Heart left ventricle (tissue), 16 donors: ENCODE measurements at regions not wholly inside any gene's neighbourhood (a gene's known extent, or its start where the extent isn't known, plus 50 kb on each side); places are given as distances from the start of the nearest gene placed in this dataset.

ENCODE experiments used
- ATAC-seq, 4 donors: fragments of 200-7000 bp; cut with Tn5 transposase; one replicate each; pipeline ENCODE4 v1.9.1; 2020 to 2022; ENCODE audit warnings: moderate library complexity in 4 of 4, mild to moderate bottlenecking in 3 of 4, moderate number of reproducible peaks in 1 of 4
- DNase-seq, 5 donors: peaks; one replicate each; pipeline ENCODE4 v3.0.0-alpha.2; 2020
- H3K27ac ChIP-seq, 12 donors: fragments of 200-600 bp; sonication (generic) in 4 of 12; one replicate each; pipeline versions ENCODE4 v1.5.0 to v1.8.0; 2016 to 2022; ENCODE audit warnings: mild to moderate bottlenecking in 2 of 12
- H3K27me3 ChIP-seq, 9 donors: fragments of 200-600 bp; sonication (generic) in 2 of 9; one replicate each; pipeline versions ENCODE4 v1.5.1 to v1.8.0; 2016 to 2022; ENCODE audit warnings: mild to moderate bottlenecking in 3 of 9
- H3K36me3 ChIP-seq, 9 donors: fragments of 200-600 bp; sonication (generic) in 2 of 9; one replicate each; pipeline versions ENCODE4 v1.5.0 to v1.8.0; 2018 to 2022; ENCODE audit warnings: mild to moderate bottlenecking in 2 of 9
- H3K4me1 ChIP-seq, 12 donors: fragments of 200-600 bp; sonication (generic) in 4 of 12; one replicate each; pipeline versions ENCODE4 v1.5.0 to v1.8.0; 2016 to 2022; ENCODE audit warnings: mild to moderate bottlenecking in 3 of 12
- H3K4me3 ChIP-seq, 12 donors: fragments of 200-600 bp; sonication (generic) in 4 of 12; one replicate each; pipeline versions ENCODE4 v1.5.0 to v1.8.0; 2017 to 2022; ENCODE audit warnings: mild to moderate bottlenecking in 9 of 12, moderate library complexity in 4 of 12
- H3K9me3 ChIP-seq, 12 donors: fragments of 200-600 bp; sonication (generic) in 4 of 12; one replicate each; pipeline versions ENCODE4 v1.5.0 to v1.8.0; 2016 to 2022; ENCODE audit warnings: mild to moderate bottlenecking in 1 of 12
- CTCF ChIP-seq, 12 donors: fragments of 200-600 bp; sonication (generic) in 4 of 12; IDR thresholded peaks; one replicate each; pipeline versions ENCODE4 v1.5.0 to v1.8.0; 2018 to 2022; ENCODE audit warnings: antibody characterized with exemption in 12 of 12, mild to moderate bottlenecking in 5 of 12
- POLR2A ChIP-seq, 2 donors: fragments of 450-650 bp; IDR thresholded peaks; one replicate each; pipeline ENCODE4 v1.6.1; 2017; ENCODE audit warnings: antibody characterized with exemption in 2 of 2, mild to moderate bottlenecking in 2 of 2, moderate library complexity in 2 of 2
- WGBS, 4 donors: extraction: QIAGEN DNeasy Blood & Tissue Kit in 2 of 4; methylation state at CpG; one replicate each; pipeline versions ENCODE4 v1.1.5 to v1.1.7; 2013 to 2018; 5-methylcytosine and 5-hydroxymethylcytosine counted together
- intact Hi-C, 10 donors: fragments of 100-400 bp; cut with DNase I; formaldehyde crosslinking; loops; one replicate each; pipeline versions ENCODE4 v1.11.1 to v1.14.2; 2022
- donor health status: ischemic (EF 13 %, LVEDD 7.1; RV severe dilation, severe dysfunction).
- donor health status: healthy with polysubstance abuse.
- donor health status: DM: no; HTN: yes; CAD: no.
- donor health status: DM: no; HTN: no; CAD: no.
- donor health status: ischemic (EF 25% LVEDD 6.9; RV normal size, moderate dysfunction).
- donor health status: ischemic (EF 25% LVEDD 5.7; RV mildly dilated, moderate dysfunction).
- donor health status: healthy.
- donor health status: DM: yes; HTN: yes; CAD: no.
- donor health status: ischemic (EF 35%, LVEDD 5.7; RV mildly dilated, moderate dysfunction).
- donor health status: nonischemic (EF 11% LVEDD 7.7; RV severe dilation, severe dysfunction).
- donor health status: DM: yes; HTN: yes; CAD: no.
- donor health status: PGD.
- donor health status: ischemic (EF 29% LVEDD 5.4; RV normal size, mild dysfunction).
- donor health status: nonischemic (EF 23%, LVEDD 6.1; RV moderate dilation, normal function).

GRCh38 chr5:111635151-111635902 lies 121.7 kb downstream of the NREP start:
- H3K27me3 ChIP-seq, result no peaks in the 10 kb centered on the region
- no peak overlapping the region for H3K27ac ChIP-seq
- H3K36me3 ChIP-seq, result no peaks in the 10 kb centered on the region
- peak in 1 of 4 donors; percentile 44 for ATAC-seq
- no peak overlapping the region for H3K4me3 ChIP-seq
- intact Hi-C loops, result no loop called here
- no peak for TF ChIP-seq POLR2A (IDR thresholded peaks at IDR 0.05)
- TF ChIP-seq CTCF (IDR thresholded peaks at IDR 0.05), result no peak
- WGBS, 4 donors, result 28 to 35% (median 29%) methylated on average over 7 of the region's 7 CpGs
- H3K4me1 ChIP-seq, result peaks cover 0 to 13% (median 0%) of the 10 kb centered on the region in 12 donors
- peaks cover 0 to 30% (median 13%) of the 10 kb centered on the region in 12 donors for H3K9me3 ChIP-seq
- no peak for DNase-seq

- Histone ChIP-seq H3K27me3 (no peaks in the 10 kb centered on the region), H3K9me3 (no peaks in the 10 kb centered on the region), H3K27ac (no peak overlapping the region), H3K36me3 (no peaks in the 10 kb centered on the region), H3K4me3 (no peak overlapping the region), H3K4me1 (peaks cover 0 to 13% (median 0%) of the 10 kb centered on the region in 12 donors)
- TF ChIP-seq POLR2A (IDR thresholded peaks at IDR 0.05), result no peak
- TF ChIP-seq CTCF (IDR thresholded peaks at IDR 0.05), result no peak
- DNase-seq (no peak), ATAC-seq (no peak)
- intact Hi-C loops, result no loop called here
- 89 to 95% (median 91%) methylated on average over 3 of the region's 3 CpGs for WGBS, 4 donors
Measured at GRCh38 chr5:111631328-111631727, 119.0 kb upstream of the STARD4 start.

- H3K4me1 ChIP-seq, result peaks cover 0 to 3% (median 0%) of the 10 kb centered on the region in 12 donors
- H3K36me3 ChIP-seq, result no peaks in the 10 kb centered on the region
- TF ChIP-seq CTCF (IDR thresholded peaks at IDR 0.05), result no peak
- H3K4me3 ChIP-seq, result no peak overlapping the region
- H3K9me3 ChIP-seq, result no peaks in the 10 kb centered on the region
- no peak for DNase-seq
- intact Hi-C loops, result no loop called here
- ATAC-seq, result peak in 1 of 4 donors; percentile 41
- no peaks in the 10 kb centered on the region for H3K27me3 ChIP-seq
- no peak overlapping the region for H3K27ac ChIP-seq
Measured at GRCh38 chr5:111628901-111629300, 116.6 kb upstream of the STARD4 start.

- H3K4me1 ChIP-seq, result peaks cover 0 to 3% (median 0%) of the 10 kb centered on the region in 12 donors
- no peaks in the 10 kb centered on the region for H3K9me3 ChIP-seq
- no peak for DNase-seq
- no peak overlapping the region for H3K27ac ChIP-seq
- intact Hi-C loops, result no loop called here
- no peaks in the 10 kb centered on the region for H3K36me3 ChIP-seq
- H3K27me3 ChIP-seq, result no peaks in the 10 kb centered on the region
- ATAC-seq, result no peak
- TF ChIP-seq CTCF (IDR thresholded peaks at IDR 0.05) (no peak), POLR2A (IDR thresholded peaks at IDR 0.05) (no peak)
- 95 to 99% (median 98%) methylated on average over 3 of the region's 3 CpGs for WGBS, 4 donors
- H3K4me3 ChIP-seq, result no peak overlapping the region
Measured at GRCh38 chr5:111627862-111628261, 115.5 kb upstream of the STARD4 start.
